Loucy (cell line): ENCODE measurements at regions not wholly inside any gene's neighbourhood (a gene's known extent, or its start where the extent isn't known, plus 50 kb on each side); places are given as distances from the start of the nearest gene placed in this dataset.

Source experiments
- EZH2phosphoT487 ChIP-seq: fragments of 200-600 bp; IDR thresholded peaks from 2 replicates; pipeline ENCODE4 v1.6.1; 2018; ENCODE audit warnings: antibody characterized with exemption, mild to moderate bottlenecking, moderate library complexity, borderline replicate concordance
- TF ChIP-seq, protein P1 (sequence below): fragments of 200-600 bp; sonication (generic); conservative IDR thresholded peaks from 2 replicates; pipeline ENCODE4 v1.5.1; 2014; ENCODE audit warnings: mild to moderate bottlenecking, antibody characterized with exemption, low read length

DNA sequence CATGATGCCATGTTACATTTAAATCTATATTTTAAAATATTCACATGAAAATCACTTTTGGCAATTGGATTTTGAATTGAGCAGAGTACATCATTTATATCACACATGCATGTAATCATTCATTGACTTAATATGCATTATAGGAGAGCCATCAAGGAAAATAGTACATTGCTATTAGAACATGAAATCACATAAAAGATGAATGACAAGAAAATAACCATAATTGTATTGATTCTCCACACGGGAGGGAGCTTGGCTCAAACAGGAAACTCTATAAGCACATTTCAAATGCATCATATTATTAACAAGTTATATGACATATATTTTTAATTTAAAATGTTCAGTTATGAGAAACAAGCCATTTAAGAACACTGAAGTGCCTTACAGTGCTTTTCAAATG, 208.6 kb upstream of the PRR20A start:
- TF ChIP-seq, protein P1, sequence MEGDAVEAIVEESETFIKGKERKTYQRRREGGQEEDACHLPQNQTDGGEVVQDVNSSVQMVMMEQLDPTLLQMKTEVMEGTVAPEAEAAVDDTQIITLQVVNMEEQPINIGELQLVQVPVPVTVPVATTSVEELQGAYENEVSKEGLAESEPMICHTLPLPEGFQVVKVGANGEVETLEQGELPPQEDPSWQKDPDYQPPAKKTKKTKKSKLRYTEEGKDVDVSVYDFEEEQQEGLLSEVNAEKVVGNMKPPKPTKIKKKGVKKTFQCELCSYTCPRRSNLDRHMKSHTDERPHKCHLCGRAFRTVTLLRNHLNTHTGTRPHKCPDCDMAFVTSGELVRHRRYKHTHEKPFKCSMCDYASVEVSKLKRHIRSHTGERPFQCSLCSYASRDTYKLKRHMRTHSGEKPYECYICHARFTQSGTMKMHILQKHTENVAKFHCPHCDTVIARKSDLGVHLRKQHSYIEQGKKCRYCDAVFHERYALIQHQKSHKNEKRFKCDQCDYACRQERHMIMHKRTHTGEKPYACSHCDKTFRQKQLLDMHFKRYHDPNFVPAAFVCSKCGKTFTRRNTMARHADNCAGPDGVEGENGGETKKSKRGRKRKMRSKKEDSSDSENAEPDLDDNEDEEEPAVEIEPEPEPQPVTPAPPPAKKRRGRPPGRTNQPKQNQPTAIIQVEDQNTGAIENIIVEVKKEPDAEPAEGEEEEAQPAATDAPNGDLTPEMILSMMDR = no peak
- no peak for TF ChIP-seq EZH2phosphoT487
